ENCODE measurements at regions not wholly inside any gene's neighbourhood (a gene's known extent, or its start where the extent isn't known, plus 50 kb on each side); places are given as distances from the start of the nearest gene placed in this dataset.

- Mint-ChIP-seq H3K27me3 (ENCODE audit: low read depth, poor library complexity) (peaks cover 34% of the 10 kb centered on the region), H3K36me3 (ENCODE audit: low read depth) (no peaks in the 10 kb centered on the region), H3K9me3 (peaks cover 9% of the 10 kb centered on the region), H3K4me3 (no peak overlapping the region), H3K27ac (no peak overlapping the region), H3K4me1 (peaks cover 21% of the 10 kb centered on the region)
- DNase-seq, result no peak
- TF ChIP-seq CTCF (IDR thresholded peaks at IDR 0.05), result no peak
Observed at GRCh38 chr2:873651-874580, 76.7 kb upstream of the SNTG2 start.

GRCh38 chr2:873027-873426 lies 77.6 kb upstream of the SNTG2 start:
- H3K27me3 Mint-ChIP-seq (ENCODE audit: low read depth, poor library complexity), result peaks cover 31% of the 10 kb centered on the region
- H3K9me3 Mint-ChIP-seq, result peaks cover 4% of the 10 kb centered on the region
- no peak overlapping the region for H3K4me3 Mint-ChIP-seq
- H3K27ac Mint-ChIP-seq, result no peak overlapping the region
- TF ChIP-seq CTCF (IDR thresholded peaks at IDR 0.05), result no peak
- no peak for DNase-seq
- no peaks in the 10 kb centered on the region for H3K36me3 Mint-ChIP-seq (ENCODE audit: low read depth)
- peaks cover 21% of the 10 kb centered on the region for H3K4me1 Mint-ChIP-seq

- no peak for DNase-seq
- Mint-ChIP-seq H3K4me1 (peaks cover 30% of the 10 kb centered on the region), H3K36me3 (ENCODE audit: low read depth) (no peaks in the 10 kb centered on the region), H3K27me3 (ENCODE audit: low read depth, poor library complexity) (peaks cover 35% of the 10 kb centered on the region), H3K9me3 (peaks cover 4% of the 10 kb centered on the region), H3K27ac (no peak overlapping the region), H3K4me3 (no peak overlapping the region)
- no peak for TF ChIP-seq CTCF (IDR thresholded peaks at IDR 0.05)
Observed at GRCh38 chr2:871926-872680, 78.5 kb upstream of the SNTG2 start.

- no peak overlapping the region for H3K27ac Mint-ChIP-seq
- TF ChIP-seq CTCF (IDR thresholded peaks at IDR 0.05), result no peak
- peaks cover 39% of the 10 kb centered on the region for H3K4me1 Mint-ChIP-seq
- peaks cover 4% of the 10 kb centered on the region for H3K9me3 Mint-ChIP-seq
- no peak overlapping the region for H3K4me3 Mint-ChIP-seq
- no peak for DNase-seq
- no peaks in the 10 kb centered on the region for H3K36me3 Mint-ChIP-seq (ENCODE audit: low read depth)
- H3K27me3 Mint-ChIP-seq (ENCODE audit: low read depth, poor library complexity), result peaks cover 38% of the 10 kb centered on the region
Observed at GRCh38 chr2:871175-871727, 79.4 kb upstream of the SNTG2 start.

- Mint-ChIP-seq H3K27ac (no peak overlapping the region), H3K9me3 (peaks cover 4% of the 10 kb centered on the region), H3K27me3 (ENCODE audit: low read depth, poor library complexity) (peaks cover 30% of the 10 kb centered on the region), H3K4me1 (peaks cover 47% of the 10 kb centered on the region), H3K36me3 (ENCODE audit: low read depth) (no peaks in the 10 kb centered on the region), H3K4me3 (no peak overlapping the region)
- TF ChIP-seq CTCF (IDR thresholded peaks at IDR 0.05), result no peak
- no peak for DNase-seq
Observed at GRCh38 chr2:870426-870825, 80.2 kb upstream of the SNTG2 start.

All from nephron progenitor cell (in vitro differentiated cells).